ENCODE measurements at regions not wholly inside any gene's neighbourhood (a gene's known extent, or its start where the extent isn't known, plus 50 kb on each side); places are given as distances from the start of the nearest gene placed in this dataset.

- TF ChIP-seq HNF1B (CRISPR knock-in tag; IDR thresholded peaks at IDR 0.05) (no peak), ZBTB1 (CRISPR knock-in tag; IDR thresholded peaks at IDR 0.05; ENCODE audit: borderline replicate concordance) (no peak), TP53 (CRISPR knock-in tag; conservative IDR thresholded peaks at IDR 0.05) (no peak), ARID4A (CRISPR knock-in tag; IDR thresholded peaks at IDR 0.05; ENCODE audit: borderline replicate concordance) (no peak), ZSCAN12 (CRISPR knock-in tag; IDR thresholded peaks at IDR 0.05) (no peak), ZNF274 (CRISPR knock-in tag; IDR thresholded peaks at IDR 0.05) (no peak), ZNF672 (CRISPR knock-in tag; IDR thresholded peaks at IDR 0.05) (no peak), JUND (CRISPR knock-in tag; IDR thresholded peaks at IDR 0.05) (no peak), ZNF205 (CRISPR knock-in tag; IDR thresholded peaks at IDR 0.05) (no peak), GMEB1 (CRISPR knock-in tag; IDR thresholded peaks at IDR 0.05; ENCODE audit: borderline replicate concordance) (no peak), ZNF142 (CRISPR knock-in tag; IDR thresholded peaks at IDR 0.05) (no peak)
Observed at GRCh38 chr18:30088238-30089015, 954.1 kb downstream of the DSC3 start (continued).
